Activated CD8-positive, alpha-beta memory T cell treated with anti-CD3 and anti-CD28 coated beads, Interleukin-2, amount 50 U/mL, for 24 hours (primary cell): ENCODE measurements at regions not wholly inside any gene's neighbourhood (a gene's known extent, or its start where the extent isn't known, plus 50 kb on each side); places are given as distances from the start of the nearest gene placed in this dataset.

Experiments used
- DNase-seq: peaks from one replicate; pipeline ENCODE4 v3.0.0-alpha.2; 2020; ENCODE audit errors: extremely low read depth

DNA sequence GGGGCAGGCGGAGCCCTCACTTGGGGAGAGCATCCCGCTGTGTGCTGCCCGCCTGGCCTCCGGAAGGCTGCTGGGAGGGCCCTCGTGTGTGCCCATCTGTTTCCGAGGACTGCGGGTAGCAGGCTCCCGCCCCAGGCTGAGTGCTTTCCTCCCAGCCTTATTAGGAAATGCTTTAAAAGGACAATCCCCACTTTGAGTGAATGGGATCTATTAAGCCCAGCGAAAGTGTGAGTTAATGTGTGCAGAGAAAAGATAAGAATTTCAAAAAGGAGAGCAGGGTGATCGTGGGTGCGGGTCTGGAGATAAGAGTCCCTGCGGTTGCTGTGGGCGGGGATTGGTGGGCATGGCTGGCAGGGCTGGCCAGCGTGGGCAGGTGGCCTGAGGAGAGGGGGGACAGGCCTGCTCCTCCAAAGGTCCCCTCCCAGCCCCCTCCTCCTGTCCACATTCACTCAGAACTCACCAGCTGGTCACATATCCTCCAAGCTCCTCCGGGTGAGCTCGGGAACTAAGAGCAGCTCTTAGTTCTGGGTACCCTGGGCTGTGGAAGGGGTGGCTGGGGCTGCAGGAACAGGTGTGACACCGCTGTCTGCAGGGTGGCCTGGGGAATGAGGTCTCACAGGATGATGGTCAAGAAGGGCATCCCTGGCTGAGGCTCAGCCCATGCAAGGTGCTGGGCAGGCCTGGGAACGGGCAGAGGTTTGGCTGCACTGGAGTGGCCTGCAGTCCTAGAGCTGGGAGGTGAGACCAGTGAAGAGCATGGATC is 1260.3 kb downstream of the BRD1 start:
- DNase-seq = no peak

DNA sequence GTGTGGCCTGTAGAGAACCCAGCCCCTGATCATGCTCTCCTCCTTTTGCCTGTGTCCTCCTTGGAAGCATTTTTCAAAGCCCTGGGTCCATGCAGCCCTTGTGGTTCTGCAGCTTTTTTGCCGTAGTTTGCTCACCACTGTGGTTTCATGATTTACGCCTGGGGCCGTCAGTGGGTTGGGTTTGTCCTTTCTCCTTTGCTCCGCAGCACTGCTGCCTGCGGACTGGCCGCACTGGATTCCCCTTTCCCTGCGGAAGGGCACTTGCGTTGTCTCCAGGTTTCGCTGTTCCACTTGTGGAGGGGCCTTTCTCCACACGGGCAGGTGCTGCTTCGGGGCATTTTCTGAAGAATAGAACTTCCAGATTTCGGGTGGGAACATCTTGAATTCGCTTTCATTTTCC is 1260.9 kb downstream of the BRD1 start:
- DNase-seq = no peak

DNA sequence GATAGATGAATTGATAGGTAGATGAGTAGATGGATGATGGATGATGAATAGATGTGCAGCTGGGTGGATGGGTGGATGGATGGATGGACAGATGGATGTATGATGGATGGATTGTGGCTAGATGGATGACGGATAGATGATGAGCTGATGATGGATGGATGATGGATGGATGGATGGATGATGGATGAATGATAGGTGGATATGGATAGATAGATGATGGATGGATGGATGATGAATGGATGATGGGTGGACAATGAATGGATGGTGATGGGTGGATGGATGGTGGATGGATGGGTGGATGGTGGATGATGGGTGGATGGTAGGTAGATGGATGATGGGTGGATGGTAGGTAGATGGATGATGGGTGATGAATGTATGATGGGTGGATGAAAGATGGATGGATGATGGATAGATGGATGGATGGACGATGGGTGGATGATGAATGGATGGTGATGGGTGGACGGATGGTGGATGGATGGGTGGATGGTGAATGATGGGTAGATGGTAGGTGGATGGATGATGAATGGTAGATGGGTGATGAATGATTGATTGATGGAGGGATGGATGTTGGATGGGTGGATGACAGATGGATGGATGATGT is 1261.7 kb downstream of the BRD1 start:
- DNase-seq = no peak

DNA sequence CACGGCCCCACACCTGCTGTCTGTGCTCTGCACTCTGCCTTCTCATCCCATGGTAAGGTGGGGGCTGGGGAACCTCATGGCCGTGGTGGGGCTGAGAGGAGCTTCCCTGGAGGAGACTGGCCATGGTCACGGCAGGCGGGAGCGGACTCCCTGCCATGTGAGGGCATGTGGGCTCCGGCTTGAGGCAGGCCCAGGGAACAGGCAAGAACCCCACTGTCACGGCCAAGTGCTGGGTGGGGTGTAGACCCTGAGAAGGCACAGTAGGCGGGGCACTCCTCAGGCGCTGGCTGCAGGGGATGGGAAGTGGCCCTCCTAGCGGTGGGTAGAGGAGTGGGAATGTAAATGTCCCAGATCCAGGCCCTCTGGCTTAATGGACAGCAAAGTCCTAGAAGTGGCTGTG is 1262.7 kb downstream of the BRD1 start:
- DNase-seq = no peak

DNA sequence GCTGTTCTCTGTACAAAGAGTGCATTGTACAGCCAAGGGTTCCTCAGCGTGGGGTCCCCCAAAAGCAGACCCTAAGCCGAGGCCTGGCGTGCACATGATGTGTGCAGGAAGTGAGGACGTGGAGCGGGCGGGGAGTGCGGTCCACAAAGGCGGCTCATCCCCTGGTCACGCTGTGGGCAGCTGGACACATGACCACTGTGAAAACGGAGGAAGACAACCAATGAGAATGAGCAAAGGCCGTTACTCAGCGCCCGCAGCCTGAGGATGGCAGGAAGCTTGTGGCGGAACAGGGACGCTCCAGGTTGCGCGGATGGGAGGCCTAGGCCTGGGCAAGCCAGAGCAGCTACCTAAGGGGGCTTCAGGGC is 1263.7 kb downstream of the BRD1 start:
- DNase-seq = no peak

DNA sequence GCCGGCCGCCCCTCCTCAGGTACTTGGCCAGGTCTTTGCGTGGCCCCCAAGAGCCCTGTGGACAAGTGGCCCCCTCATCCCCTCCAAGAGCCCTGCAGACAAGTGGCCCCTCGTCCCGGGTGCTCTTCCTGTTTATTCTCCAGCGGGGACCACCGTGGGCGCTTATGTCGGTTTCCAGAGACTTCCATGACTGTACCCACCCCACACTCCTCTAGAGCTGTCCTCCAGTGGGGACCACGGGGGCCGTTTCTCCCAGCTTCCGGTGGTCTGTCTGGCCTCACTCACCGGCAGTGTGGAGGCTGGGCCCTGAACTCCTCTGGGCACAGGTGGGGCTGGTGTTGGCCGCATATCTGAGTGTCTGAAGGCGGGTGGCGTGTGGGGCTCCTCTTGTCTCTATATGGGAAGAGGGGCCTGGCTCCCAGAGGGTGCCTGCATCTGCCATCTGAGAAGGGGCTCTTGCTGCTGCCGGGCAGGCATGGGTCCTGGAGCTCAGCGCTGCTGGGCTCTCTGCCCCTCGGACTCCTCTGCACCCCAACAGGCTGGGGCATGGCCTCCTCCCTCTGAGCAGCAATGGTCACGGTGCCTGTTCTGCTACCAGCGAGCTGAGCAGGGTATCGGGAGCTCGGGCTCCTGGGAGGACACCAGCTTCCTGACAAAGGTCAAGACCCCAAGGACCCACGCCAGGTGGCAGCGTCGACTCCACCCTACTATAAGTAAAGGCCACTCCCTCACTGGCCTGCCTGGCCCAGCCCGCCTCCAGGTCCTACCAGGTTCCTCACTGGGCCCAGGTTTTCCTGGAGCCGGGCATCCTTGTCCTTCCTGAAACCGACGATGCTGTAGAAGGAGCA is 1264.3 kb downstream of the BRD1 start:
- no peak for DNase-seq

DNA sequence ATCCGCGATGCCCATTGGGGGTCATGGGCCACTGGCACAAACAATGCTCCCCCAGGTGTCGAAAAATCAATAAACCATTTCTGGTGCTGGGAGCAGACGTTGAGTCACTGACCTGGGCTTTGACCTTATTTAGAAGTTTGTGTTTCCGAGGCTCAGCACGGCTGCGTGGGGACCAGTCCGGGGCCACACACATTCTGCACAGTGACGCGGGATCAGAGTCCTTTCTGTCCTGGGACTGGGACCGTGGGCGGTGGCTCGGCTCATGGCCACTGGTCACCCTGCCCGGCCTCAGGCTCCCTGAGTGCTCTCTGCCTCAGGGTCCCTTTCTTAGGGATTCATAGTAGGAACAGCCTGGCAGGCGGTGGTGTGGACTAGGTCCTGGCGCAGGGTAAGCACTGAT is 1266.0 kb downstream of the BRD1 start:
- DNase-seq = no peak

DNA sequence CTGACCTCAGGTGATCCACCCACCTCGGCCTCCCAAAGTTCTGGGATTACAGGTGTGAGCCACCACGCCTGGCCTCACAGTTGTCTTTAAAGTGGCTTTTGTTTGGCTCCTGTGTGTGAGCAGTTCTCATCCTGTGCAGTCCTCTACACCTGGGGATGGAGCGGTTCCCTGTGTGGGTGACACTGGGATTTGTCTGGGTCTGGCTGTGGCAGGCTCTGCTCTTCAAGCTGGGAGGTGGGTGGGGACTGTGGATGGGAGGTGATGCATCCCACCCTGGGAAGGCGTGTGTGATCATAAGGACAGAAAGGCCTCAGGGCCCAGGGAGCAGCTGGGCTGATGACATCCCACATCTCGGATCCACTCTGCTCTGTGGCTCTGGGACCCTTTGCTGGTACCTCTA is 1266.8 kb downstream of the BRD1 start:
- no peak for DNase-seq

DNA sequence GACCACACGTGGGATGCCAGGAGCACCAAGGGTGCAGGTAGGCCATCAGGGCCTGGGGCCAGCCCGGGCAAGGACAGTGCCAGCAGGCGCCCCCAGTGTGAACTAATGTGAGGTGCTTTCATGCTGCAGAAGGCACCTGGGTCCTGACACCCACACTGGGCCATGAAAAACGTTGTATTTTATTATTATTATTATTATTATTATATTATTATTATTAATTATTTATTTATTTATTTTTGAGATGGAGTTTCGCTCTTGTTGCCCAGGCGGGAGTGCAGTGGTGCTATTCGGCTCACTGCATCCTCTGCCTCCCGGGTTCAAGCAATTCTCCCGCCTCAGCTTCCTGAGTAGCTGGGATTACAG is 1267.3 kb downstream of the BRD1 start:
- DNase-seq = no peak

DNA sequence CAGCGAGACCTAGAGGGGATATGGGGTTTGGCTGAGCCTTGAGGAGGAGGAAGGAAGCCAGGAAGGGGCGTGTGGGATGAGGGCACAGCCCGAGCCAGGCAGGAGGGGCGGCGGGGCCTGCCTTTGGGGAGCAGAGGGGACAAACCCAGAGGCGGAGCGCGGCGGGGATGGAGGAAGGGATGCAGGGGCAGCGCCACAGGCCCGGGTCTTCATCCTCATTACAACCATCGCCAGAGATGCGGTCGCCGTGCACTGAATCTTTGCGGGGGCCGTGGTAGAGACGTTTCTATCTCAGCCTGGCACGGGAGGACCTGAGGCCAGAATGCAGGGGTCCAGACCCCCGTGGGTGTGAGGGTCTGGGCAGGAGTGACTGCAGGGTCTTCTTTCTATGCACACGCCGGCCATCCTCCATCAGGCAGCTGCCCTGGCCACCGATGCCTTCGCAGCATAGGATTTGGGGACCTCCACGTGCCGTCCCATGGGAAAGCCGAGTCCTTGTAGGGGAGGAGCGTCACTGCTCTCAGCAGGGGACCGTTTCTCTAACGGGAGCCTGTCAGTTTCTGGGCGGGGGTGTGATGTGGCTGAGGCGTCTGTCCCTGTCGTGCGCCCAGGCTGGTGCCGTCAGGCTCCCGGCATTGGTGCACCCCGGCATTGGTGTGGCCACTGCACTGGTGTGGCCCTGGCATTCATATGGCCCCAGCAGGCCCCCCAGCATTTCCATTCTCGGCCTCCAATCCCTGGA is 1267.9 kb downstream of the BRD1 start:
- DNase-seq = no peak

DNA sequence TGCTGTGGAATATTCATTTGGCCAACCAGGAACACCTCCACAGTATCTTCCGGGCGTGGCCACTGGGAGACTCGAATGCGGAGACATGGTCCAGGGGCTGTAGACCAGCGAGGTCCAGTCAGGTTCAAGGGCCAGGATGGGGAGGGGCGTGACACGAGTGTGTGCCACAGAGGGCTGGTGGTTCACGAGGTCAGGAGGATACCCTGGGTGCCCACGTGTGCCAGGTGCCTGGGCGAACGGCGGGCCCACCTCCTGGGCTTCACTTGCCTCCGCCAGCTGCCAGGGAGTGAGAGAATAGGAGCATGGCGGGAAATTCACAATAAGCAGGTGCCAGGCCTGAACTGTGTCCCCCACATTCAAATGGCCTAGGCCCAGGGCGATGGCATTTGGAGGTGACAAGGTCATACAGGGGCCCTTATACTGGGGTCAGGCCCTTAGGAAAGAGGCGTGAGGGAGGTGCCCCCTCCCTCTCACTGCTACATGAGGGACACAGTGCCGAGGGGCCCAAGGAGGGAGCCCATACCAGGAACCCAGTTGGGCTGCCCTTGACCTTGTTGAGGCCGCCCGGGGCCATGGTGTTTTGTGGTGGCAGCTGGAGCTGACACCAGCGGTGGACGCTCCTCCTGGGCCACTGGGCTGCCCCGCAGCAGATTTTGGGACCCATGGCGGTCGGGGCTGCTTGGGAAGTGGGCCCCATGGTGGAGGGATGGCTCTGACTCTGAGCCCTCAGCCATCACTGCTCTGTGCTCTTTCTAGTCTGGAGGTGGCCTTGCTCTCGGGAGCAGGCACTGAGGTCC is 1268.9 kb downstream of the BRD1 start:
- no peak for DNase-seq

DNA sequence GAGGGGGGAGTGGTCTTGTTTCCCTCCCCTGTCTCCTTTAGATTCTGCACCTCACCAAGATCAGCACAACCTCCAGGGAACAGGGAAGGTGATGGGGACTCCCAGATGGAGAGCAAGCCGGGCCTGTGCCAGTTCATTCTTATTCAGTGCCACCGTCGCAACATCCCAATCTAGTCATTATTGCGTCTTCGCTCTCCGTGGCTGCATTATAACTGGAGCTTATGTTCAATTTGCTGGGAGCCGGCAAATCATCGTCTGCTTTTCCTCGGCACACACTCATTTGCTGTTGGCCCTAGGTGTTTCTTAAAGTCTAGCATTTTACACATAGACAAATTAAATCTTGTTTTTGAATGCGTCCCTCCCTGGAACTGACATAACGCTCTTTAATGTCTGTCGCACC is 1269.7 kb downstream of the BRD1 start:
- DNase-seq = no peak

DNA sequence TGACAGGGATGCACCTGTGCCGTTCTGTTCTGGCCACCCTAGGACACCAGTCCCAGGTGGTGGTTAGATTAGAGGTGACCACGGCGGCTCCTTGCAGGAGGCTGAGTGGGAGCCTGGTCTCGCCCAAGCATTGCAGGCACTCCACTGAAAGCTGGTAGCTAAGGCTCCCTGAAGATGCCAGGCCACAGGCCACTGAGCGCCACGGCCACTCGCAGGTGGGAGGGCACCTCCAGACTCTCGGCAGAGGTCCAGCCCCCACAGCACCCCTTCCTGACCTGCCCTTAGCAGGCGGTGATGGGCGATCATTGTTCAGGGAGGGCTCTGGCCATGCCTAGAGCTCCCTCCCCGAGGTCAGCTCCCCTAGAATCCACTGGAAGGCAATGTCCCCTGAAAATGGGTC is 1270.2 kb downstream of the BRD1 start:
- no peak for DNase-seq

DNA sequence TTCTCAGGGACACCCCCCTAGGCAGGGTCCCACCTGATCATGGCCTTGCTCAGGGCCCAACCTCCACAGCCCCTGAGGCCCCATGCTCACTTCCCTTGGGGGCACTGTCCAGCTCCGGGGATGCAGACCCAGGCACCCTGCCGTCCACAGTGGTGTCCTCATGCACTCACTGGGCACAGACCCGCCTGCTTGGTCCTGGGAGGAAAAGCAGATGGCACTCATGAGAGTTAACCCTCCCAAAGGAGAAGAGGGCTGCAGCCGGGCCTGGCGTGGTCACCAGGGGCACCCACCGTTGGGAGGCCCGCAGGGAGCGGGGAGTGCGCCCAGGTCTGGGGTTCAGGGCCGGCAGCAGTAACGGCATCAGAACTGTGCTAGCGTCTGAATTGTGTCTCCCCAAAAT is 1270.9 kb downstream of the BRD1 start:
- no peak for DNase-seq

DNA sequence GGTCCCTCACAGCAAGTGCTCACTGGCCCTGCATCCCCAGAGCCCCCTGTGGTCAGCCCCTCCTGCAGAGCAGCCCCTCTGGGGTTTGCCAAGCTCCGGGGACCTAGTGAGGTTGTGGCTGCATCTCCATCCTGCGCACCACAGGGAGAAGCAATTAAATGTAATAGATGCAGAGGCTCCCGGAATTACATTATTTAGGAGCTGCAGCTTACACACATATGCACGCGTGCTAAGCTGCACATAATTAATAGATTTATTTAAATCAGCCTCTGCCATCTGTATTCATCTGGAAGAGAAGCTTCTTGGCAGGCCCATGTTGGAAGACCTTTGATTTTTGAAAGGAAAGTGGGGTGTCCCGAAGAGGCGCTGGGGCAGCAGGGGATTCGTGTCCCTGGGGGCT is 1271.5 kb downstream of the BRD1 start:
- DNase-seq = no peak

DNA sequence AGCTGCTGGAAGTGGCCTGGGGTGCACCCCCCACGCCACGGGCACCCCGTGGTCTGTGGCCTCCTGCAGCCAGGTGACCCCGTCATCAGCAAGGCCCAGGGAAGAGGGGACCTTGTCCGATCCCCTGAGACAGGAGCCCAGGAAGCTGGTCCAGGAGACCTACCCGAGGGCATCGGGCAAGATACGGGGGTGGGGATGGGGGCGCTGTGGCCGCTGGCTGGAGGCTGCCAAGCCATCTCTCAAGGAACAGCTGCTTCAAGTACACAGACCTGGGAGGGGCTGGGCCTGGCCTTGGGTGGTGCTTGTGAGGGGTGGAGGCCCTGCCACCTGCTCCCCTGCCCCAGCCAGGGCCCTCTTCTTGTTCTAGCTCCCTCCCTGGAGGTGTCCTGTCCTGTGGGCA is 1272.1 kb downstream of the BRD1 start:
- no peak for DNase-seq

DNA sequence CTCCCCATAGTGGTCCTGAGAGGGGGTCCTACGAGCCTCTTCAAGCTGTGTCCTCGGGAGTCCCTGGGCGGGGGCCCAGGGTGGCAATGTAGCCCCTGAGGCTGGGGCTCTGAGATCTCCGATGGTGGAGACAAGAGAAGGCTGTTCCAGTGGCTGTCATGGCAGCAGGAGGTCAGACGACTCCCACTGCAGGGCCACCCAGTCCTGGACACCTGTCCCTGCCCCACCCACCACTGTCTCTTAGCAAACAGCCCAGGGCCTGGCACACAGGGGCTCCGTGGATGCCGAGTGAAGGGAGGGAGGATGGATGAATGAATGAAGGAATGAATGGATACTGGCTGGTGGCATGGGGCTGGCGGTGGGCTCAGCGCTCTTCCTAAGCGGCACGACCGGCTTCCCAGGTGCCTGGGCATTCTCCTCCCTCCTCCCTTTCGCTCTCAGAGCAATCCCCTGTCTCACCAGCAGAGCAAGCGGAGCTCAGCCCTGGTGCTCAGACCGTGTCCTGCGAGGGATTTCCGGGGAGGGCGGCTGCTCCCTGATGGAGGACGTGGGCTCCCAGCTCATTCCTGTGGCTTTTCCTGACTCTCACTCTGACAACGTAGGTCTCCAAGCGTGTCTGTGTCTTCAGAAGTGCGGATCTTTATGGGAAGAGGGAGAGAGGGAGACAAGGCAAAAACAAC is 1272.6 kb downstream of the BRD1 start:
- DNase-seq = no peak

DNA sequence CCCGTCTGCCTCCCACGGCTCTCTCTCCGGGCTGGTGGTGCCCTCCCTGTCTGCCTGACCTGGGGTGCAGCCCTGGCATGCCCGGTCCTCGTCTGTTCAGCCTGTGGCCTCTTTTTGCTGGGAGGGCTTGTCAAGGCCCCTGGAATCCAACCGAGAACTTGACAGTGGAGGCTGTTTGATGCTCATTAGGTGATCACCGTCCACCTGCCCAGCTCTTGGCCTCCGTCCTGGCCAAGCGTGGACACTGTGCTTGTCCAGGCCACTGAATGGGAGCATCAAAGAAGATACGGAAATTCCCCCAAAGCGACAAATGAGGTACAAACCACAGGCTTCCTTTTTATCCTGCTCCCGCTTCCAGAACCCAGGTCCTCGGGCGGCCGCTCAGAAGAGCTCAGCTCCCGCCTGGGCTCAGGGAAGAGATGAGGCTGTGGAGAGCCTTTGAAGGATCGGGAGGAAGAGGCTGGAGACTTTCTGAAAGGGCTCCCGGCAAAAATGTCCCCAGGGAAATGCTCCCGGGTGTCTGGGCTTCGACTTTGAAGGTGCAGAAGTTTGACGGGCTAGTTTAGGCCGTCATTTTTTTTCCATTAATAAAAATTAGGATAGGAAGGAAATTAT is 1273.9 kb downstream of the BRD1 start:
- DNase-seq = no peak

DNA sequence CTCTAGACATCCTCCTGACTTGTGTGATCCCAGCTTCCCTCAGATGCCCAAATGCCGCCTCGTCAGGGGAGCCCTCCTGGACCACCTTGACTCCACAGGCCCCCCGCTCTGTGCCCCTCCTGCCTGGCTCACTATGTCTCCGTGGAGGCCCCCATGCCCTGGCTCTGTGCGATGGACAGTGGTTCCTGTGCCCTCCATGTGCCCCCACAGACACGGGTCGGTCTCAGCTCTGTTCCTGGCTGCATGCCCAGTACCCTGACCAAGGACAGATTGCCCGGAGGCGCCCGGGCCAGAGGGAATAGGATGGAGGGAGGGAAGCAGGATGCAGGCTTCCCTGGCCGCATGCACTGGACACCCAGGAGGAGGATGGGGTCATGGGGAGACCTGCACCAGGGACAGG is 1274.6 kb downstream of the BRD1 start:
- no peak for DNase-seq

DNA sequence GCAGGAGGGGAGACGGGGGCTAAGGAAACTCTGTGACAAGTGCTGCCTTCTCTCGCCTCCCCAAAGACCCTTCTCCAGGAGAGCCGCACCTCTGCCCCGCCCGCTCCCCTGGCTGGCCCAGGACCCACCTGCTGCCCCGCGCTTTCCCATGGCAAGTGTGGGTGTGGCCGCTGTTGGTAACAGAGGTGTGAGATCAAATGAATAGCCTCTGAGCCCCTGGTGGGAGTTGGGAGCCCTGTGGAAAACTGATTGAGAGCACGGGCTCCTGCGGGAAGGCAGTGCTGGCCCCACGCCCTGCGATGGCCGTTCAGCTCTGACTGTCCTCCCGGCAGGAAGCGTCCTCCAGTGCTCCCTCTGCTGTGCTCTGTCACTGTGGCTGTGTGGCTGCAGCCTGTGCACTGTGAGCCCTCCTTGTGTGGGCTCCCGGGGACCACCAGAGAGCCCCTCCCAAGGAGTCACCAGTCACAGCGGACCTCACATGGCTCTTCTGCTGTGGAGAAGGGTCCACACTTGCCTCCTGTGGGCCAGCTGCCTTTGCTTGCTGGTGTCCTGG is 1275.9 kb downstream of the BRD1 start:
- DNase-seq = no peak
